GM12878 (cell line): ENCODE measurements at regions not wholly inside any gene's neighbourhood (a gene's known extent, or its start where the extent isn't known, plus 50 kb on each side); places are given as distances from the start of the nearest gene placed in this dataset.

Source experiments
- BHLHE40 ChIP-seq, 2 experiments: fragments of 450-650 bp in 1 of 2; IDR thresholded peaks; 2 replicates each; pipeline ENCODE4 v1.6.1; 2011 to 2017; ENCODE audit warnings: low read depth in 2 of 2, borderline replicate concordance in 1 of 2, improper control_type of control experiment in 1 of 2, low read length in 1 of 2, mild to moderate bottlenecking in 1 of 2
- CREB1 ChIP-seq: IDR thresholded peaks from 2 replicates; pipeline ENCODE4 v1.6.1; 2012; ENCODE audit warnings: low read depth, mild to moderate bottlenecking, inconsistent platforms
- GABPA ChIP-seq: IDR thresholded peaks from 2 replicates; pipeline ENCODE4 v1.6.1; 2014; ENCODE audit warnings: antibody characterized with exemption, low read depth, mild to moderate bottlenecking, inconsistent platforms
- POLR2A ChIP-seq: IDR thresholded peaks from 2 replicates; pipeline ENCODE4 v1.6.1; 2011; ENCODE audit warnings: low read depth, mild to moderate bottlenecking, low read length
- SP1 ChIP-seq: IDR thresholded peaks from one replicate; pipeline ENCODE4 v1.6.1; 2011; ENCODE audit warnings: low read depth, low read length
- ZBED1 ChIP-seq: IDR thresholded peaks from 2 replicates; pipeline ENCODE4 v1.6.1; 2016; ENCODE audit warnings: borderline replicate concordance
- TF ChIP-seq, protein P1 (sequence below), 3 experiments: IDR thresholded peaks in 2 of 3; conservative IDR thresholded peaks in 1 of 3; 2 replicates each; pipeline ENCODE4 v1.5.1; 2011; ENCODE audit warnings: low read depth in 3 of 3, low read length in 3 of 3, mild to moderate bottlenecking in 3 of 3, control low read depth in 2 of 3, moderate library complexity in 2 of 3, inconsistent platforms in 1 of 3, mixed read lengths in 1 of 3; ENCODE audit not compliant: control insufficient read depth in 2 of 3, insufficient read depth in 1 of 3; ENCODE audit errors: extremely low read depth in 1 of 3
- TF ChIP-seq, protein P2 (sequence below): fragments of 450-650 bp; IDR thresholded peaks from 2 replicates; pipeline ENCODE4 v1.6.1; 2016; ENCODE audit warnings: mild to moderate bottlenecking, moderate library complexity, borderline replicate concordance

DNA sequence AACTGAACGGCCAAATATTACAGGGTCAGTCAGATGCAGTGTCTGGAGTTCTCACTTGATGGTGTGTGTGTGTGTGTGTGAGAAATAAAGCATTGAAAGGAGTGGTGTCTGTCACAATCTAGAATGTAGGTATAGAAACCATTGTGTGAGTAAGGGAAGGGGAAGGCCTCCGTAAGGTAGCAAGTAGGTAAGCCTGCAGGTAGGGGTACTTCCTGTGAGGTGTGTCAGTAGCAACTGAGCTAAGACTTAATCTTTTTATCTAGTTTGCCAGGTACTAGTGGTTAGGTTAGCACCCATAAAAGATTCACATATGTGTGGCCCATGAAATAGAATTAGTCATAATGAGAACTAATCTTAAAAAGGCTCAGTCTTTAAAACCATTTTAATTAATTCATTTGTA lies 1517.8 kb downstream of the SI start:
- TF ChIP-seq CREB1, result no peak
- no peak for TF ChIP-seq SP1
- TF ChIP-seq, protein P1, sequence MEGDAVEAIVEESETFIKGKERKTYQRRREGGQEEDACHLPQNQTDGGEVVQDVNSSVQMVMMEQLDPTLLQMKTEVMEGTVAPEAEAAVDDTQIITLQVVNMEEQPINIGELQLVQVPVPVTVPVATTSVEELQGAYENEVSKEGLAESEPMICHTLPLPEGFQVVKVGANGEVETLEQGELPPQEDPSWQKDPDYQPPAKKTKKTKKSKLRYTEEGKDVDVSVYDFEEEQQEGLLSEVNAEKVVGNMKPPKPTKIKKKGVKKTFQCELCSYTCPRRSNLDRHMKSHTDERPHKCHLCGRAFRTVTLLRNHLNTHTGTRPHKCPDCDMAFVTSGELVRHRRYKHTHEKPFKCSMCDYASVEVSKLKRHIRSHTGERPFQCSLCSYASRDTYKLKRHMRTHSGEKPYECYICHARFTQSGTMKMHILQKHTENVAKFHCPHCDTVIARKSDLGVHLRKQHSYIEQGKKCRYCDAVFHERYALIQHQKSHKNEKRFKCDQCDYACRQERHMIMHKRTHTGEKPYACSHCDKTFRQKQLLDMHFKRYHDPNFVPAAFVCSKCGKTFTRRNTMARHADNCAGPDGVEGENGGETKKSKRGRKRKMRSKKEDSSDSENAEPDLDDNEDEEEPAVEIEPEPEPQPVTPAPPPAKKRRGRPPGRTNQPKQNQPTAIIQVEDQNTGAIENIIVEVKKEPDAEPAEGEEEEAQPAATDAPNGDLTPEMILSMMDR (IDR thresholded peaks at IDR 0.05 in 2 of 3, conservative IDR thresholded peaks at IDR 0.05 in 1 of 3; ENCODE audit: control insufficient read depth in 2 of 3, extremely low read depth in 1 of 3, insufficient read depth in 1 of 3, low read depth in 3 of 3, low read length in 3 of 3), result no peak
- TF ChIP-seq BHLHE40 (IDR thresholded peaks at IDR 0.05; ENCODE audit: borderline replicate concordance in 1 of 2, low read depth in 2 of 2, low read length in 1 of 2), result no peak
- TF ChIP-seq ZBED1, result no peak
- no peak for TF ChIP-seq POLR2A
- TF ChIP-seq GABPA, result no peak
- TF ChIP-seq, protein P2, sequence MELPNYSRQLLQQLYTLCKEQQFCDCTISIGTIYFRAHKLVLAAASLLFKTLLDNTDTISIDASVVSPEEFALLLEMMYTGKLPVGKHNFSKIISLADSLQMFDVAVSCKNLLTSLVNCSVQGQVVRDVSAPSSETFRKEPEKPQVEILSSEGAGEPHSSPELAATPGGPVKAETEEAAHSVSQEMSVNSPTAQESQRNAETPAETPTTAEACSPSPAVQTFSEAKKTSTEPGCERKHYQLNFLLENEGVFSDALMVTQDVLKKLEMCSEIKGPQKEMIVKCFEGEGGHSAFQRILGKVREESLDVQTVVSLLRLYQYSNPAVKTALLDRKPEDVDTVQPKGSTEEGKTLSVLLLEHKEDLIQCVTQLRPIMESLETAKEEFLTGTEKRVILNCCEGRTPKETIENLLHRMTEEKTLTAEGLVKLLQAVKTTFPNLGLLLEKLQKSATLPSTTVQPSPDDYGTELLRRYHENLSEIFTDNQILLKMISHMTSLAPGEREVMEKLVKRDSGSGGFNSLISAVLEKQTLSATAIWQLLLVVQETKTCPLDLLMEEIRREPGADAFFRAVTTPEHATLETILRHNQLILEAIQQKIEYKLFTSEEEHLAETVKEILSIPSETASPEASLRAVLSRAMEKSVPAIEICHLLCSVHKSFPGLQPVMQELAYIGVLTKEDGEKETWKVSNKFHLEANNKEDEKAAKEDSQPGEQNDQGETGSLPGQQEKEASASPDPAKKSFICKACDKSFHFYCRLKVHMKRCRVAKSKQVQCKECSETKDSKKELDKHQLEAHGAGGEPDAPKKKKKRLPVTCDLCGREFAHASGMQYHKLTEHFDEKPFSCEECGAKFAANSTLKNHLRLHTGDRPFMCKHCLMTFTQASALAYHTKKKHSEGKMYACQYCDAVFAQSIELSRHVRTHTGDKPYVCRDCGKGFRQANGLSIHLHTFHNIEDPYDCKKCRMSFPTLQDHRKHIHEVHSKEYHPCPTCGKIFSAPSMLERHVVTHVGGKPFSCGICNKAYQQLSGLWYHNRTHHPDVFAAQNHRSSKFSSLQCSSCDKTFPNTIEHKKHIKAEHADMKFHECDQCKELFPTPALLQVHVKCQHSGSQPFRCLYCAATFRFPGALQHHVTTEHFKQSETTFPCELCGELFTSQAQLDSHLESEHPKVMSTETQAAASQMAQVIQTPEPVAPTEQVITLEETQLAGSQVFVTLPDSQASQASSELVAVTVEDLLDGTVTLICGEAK, result no peak
